NCI-H748 (cell line): ENCODE measurements at regions not wholly inside any gene's neighbourhood (a gene's known extent, or its start where the extent isn't known, plus 50 kb on each side); places are given as distances from the start of the nearest gene placed in this dataset.
"Not testable (repeated sequence)": the region's sequence is repeated elsewhere in the genome, so short reads cannot be mapped to it uniquely, and the experiment has no call there.

Source experiments
- DNase-seq: peaks from one replicate; lab custom pipeline; 2025; ENCODE audit not compliant: unreplicated experiment; lab: John Stamatoyannopoulos, UW

GRCh38 chr6:43891072-43891870 lies 121.3 kb downstream of the VEGFA start:
- DNase-seq = peak; percentile 71

DNA sequence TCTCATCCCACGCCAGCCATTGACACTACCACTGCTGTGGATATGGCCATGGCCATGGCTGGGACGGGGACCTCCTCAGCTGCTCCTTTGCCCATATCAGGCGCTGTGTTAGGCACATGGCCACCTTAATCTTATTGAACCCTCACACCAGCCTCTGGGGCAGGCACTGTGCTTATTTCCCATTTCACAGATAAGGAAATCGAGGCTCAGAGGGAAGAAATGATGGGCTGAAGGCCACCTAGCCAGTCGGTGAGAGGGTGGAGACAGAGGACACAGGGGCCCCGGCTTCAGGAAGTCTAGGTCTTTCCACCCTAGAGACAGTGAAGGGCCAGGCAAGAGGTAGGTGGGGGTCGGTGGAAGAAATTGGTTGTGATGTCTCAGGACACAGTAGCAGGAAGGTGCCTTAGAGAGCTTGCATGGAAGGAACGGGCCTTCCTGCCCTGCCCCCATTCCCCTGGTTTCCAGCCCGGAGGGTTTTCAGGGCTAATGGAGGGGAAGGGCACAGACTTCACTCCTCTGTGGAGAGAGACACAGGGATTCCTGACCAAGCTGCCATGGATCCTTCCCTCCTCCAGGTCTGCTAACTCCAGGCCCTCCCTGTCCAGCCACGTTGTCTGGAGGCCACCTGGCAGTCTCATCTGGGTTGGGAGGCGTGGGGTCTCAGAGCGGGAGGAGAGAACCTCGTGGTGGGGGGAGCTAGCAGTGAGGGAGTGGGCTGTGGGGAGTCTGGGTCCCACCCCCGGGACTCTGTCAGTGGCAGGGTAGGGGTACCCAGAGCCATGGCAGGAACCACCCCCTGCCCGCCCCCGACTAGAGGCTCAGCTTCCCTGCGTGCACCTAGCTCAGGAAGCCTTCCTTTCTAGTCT lies 120.4 kb downstream of the VEGFA start:
- DNase-seq = no peak

GRCh38 chr6:43887906-43888683 lies 118.1 kb downstream of the VEGFA start:
- DNase-seq = peak; percentile 31

GRCh38 chr6:43887340-43887858 lies 117.4 kb downstream of the VEGFA start:
- DNase-seq = no peak

DNA sequence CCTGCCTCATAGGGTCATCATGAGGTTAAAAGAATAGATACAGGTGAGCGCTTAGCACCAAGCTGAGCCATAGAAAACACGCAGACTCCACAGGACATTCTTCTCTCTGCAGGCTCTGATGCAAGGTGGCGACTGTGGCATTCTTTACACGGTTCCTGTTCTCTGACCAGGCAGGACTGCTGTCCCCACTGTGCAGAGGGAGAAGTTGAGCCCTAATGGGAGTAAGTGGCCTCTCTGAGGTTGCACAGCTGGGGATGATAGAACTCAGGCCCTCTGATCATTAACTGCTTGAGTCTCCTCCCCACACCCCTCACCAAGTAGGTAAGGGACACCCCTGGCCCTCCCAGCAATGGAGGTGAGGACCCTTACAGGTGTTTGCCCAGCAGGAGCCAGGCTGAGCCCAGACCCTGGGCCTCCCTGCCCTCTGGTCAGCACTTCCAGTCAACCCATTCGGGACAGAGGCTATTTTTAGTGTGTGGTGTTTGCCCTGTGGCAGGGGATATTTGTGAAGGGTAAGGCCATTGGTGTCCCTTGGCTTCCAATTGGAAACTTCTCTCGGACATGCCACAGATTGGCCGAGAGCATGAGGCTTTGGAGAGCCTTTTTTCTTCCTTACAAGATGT lies 116.8 kb downstream of the VEGFA start:
- no peak for DNase-seq

DNA sequence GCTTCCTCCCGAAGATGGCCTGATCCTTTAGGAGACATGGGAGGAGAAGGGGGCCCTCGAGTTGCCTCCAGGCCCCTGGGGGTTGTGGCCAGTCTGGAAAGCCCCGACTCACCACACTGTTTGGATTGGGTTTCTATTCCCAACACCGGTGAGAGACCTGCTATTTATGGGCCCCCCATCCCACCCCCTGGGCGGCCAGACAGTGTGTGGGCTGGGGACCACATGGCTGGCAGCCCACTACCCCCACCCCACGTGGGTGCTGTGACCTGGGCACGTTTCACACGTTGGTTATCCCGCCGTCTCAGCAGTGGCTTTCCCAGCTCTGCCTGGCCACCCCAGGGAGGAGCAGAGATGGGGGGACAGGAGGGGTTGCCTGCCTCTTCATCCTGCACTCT lies 116.1 kb downstream of the VEGFA start:
- no peak for DNase-seq

GRCh38 chr6:43885399-43886066 lies 115.5 kb downstream of the VEGFA start:
- DNase-seq = no peak

DNA sequence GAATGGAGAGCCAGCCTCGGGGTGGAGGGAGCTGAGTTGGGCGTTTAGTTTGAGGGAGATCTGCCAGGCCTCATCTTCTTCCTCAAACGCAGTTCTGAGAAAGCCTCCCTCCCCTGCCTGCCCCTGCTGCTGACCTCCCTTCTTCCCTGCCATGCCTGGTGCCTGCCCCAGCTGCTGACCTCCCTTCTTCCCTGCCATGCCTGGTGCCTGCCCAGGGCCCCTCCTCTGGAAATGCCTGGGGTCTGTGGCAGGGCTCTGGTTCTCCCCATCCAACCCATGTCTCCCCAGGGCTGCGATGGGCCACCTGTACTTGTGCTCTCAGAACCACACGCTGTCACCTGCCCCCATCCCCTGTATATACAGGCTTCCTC lies 114.6 kb downstream of the VEGFA start:
- DNase-seq = no peak

GRCh38 chr6:43883847-43884651 lies 114.0 kb downstream of the VEGFA start:
- DNase-seq = no peak

GRCh38 chr6:43882690-43883448 lies 112.9 kb downstream of the VEGFA start:
- not testable (repeated sequence) for DNase-seq

DNA sequence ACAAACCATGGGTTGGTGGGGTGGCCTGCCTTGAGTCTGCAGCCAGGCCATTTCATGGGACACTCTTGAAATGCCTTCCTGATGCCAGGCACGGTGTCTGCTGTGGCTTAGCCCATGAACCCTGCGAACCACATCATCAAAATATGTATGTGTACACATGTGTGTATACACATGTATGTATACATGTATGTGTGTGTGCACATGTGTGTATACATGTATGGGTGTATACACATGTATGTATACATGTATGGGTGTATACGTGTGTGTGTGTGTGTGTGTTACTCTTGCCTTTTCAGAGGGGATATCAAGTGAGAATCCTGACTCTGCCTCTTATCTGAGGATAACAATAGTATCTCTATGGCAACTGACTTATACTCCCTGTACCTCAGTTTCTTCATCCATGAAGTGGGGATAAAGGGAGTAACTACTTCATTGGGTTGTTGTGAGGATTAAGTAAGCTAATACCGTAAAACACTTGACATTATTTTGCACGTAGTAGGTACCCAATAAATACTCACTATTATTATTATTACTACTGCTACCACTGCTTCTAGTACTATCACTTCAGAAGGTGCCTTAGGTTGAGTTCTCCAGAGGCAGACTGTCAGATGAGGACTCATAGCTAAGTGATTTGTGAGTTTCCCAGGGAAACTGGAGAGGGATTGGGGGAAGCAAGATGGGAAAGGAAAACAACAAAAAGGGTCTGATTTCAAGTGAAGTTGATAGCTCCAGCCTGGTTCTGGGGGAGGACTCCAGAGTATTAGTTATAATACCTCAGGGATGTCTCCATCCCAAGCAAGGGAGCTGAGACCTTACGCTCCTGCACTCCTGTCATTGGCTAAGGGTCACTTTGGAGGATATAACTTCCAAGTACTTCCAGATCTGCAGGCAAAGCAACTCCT lies 110.5 kb downstream of the VEGFA start:
- no peak for DNase-seq

DNA sequence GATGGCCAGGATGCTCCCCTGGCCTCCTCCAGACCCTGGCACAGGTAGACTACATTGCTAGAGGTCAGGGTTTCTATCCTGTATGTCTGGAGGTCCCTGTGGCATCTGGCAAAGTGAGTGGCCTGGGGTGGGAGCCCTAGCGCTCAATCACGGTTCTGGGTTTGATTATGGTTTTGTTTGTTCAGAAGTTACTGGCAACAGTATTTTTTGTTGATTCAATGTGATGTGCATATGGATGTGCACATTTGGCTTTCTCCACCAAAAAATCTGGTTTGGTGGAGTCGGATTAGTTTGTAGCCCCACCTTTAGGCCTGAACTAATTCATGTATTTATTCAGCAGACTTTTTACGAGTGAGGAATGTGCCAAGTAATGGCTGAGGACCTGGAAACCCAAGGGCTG lies 109.7 kb downstream of the VEGFA start:
- no peak for DNase-seq

DNA sequence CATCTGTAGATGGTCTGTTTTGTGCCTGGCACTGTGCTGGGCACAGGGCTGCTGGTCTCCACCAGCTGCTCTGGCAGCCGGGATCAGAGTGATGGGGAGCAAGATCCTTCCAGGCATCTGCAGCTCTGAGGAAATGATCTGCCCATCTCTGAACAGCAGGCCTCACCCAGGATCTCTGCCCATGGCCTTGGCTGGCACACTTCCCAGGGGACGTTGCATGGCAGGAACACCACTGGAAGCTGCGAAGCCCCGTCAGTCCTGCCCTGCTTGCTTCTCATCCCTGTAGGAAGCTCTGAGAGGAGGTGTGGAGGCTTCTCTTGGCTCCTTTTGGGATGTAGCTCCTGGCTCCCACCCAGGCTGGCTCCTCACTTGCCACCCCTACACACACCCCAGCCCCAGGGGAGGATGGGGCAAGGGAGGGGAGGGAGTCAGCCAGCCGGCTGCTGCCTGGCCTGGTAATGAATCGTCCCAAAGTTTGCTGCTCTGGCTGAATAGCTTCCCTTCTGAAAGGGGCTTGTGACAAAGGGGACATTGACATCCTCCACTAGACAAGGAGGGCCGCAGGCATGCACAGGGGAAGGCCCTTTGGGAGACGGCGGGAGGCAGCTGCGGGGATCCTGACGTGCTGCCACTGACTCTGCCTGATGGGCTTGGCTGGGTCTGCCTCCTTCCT lies 108.9 kb downstream of the VEGFA start:
- DNase-seq = no peak

DNA sequence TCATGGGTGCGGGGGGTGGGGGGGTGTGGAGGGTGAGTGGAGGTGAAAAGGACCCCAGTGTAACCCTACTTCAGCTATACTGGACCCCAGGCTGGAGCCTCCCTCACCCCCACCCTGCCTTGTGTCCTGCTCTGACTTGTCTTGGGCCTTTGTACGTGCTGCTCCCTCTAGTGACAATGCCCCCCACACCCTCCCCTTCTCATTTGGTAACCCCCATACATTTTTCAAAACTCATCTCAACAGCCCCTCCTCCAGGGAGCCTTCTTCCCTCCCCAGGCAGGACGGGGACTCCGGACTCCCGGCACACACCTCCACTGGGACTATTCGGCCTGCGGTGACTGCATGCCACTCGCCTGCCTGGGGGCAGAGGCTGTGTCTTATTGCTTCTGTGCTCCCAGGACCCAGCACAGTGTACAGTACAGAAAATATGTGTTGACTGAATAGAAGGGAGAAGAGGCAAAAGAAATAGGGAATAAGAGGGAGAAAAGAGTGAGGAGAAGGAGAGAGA lies 108.2 kb downstream of the VEGFA start:
- no peak for DNase-seq

DNA sequence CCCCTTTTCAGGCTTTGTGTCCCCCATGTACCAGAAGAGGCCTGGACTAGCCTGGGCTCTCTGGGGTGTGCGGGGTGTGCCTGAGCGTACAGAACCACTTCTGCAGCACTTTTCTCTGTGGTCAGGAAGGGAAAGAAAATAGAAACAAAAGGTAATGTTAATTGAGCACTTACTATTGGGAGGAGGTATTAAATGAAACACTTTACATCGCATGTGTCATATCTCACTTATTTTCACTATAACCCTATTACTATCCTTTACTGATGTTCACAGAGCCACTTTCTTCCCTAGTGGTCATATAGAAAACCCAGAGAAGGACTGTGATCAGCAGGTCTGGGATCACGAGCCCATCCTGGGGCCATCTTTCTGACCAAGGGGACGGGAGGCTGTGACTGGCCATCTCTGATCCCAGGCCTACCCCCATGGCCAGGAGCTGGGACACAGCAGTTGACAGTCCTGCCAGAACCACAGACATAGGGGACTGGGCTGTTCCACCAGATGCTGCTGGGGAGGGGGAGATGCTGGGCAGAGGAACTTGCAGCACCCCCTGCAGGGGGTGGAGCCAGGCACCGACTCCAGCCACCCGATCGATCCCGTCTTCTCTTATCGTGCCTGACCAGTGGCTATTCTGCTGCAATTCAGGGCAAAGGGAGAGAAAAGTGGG lies 107.6 kb downstream of the VEGFA start:
- DNase-seq = no peak

GRCh38 chr6:43877036-43877435 lies 107.0 kb downstream of the VEGFA start:
- DNase-seq = no peak
